ENCODE measurements at regions not wholly inside any gene's neighbourhood (a gene's known extent, or its start where the extent isn't known, plus 50 kb on each side); places are given as distances from the start of the nearest gene placed in this dataset.

- TF ChIP-seq, protein P1, sequence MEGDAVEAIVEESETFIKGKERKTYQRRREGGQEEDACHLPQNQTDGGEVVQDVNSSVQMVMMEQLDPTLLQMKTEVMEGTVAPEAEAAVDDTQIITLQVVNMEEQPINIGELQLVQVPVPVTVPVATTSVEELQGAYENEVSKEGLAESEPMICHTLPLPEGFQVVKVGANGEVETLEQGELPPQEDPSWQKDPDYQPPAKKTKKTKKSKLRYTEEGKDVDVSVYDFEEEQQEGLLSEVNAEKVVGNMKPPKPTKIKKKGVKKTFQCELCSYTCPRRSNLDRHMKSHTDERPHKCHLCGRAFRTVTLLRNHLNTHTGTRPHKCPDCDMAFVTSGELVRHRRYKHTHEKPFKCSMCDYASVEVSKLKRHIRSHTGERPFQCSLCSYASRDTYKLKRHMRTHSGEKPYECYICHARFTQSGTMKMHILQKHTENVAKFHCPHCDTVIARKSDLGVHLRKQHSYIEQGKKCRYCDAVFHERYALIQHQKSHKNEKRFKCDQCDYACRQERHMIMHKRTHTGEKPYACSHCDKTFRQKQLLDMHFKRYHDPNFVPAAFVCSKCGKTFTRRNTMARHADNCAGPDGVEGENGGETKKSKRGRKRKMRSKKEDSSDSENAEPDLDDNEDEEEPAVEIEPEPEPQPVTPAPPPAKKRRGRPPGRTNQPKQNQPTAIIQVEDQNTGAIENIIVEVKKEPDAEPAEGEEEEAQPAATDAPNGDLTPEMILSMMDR (IDR thresholded peaks at IDR 0.05): no peak
- TF ChIP-seq POLR2A (IDR thresholded peaks at IDR 0.05): no peak
Observed at GRCh38 chr9:22210936-22211335, 201.8 kb upstream of the CDKN2B start.

Measured in body of pancreas (tissue), 4 donors.